Caco-2 (cell line): ENCODE measurements at regions not wholly inside any gene's neighbourhood (a gene's known extent, or its start where the extent isn't known, plus 50 kb on each side); places are given as distances from the start of the nearest gene placed in this dataset.

Source experiments
- BruUV-seq: library from RNA; stranded (reverse); fragments of 400-500 nt; replicated peaks from 2 replicates; lab custom pipeline; 2021; lab: Mats Ljungman, UMichigan
- CTCF ChIA-PET: fragments of 300-600 bp; sonication (Branson Sonifier 250); formaldehyde crosslinking; loops from one replicate; lab custom pipeline; 2022; ENCODE audit warnings: antibody characterized with exemption; lab: Charles Lee
- POLR2A ChIA-PET: fragments of 300-600 bp; sonication (Branson Sonifier 250); formaldehyde crosslinking; loops from one replicate; lab custom pipeline; 2022; ENCODE audit warnings: antibody characterized with exemption; lab: Charles Lee
- DNase-seq, 2 experiments: peaks; one replicate each; pipeline versions ENCODE4 v3.0.0 to v3.0.0-alpha.2; 2020 to 2022
- H3K27me3 ChIP-seq: replicated peaks from 2 replicates; pipeline ENCODE4 v1.6.0; 2011; ENCODE audit warnings: low read length; ENCODE audit not compliant: control insufficient read depth, insufficient read depth
- H3K36me3 ChIP-seq: 2 replicates; pipeline ENCODE4 v1.5.1; 2011; ENCODE audit warnings: low read length; ENCODE audit not compliant: control insufficient read depth, insufficient read depth
- H3K4me1 ChIP-seq: fragments of 250-450 bp; sonication (Bioruptor Pico); 2 replicates; pipeline ENCODE4 v1.5.1; 2020; ENCODE audit warnings: mild to moderate bottlenecking
- H3K4me3 ChIP-seq: 2 replicates; pipeline ENCODE4 v1.5.1; 2011; ENCODE audit warnings: low read depth, mild to moderate bottlenecking, control low read depth, low read length
- H3K9me3 ChIP-seq: fragments of 250-450 bp; sonication (Bioruptor Pico); 2 replicates; pipeline ENCODE4 v1.5.1; 2020; ENCODE audit warnings: mild to moderate bottlenecking, moderate library complexity
- H3K27ac Mint-ChIP-seq: one replicate; pipeline ENCODE4 v1.8.0; 2022; ENCODE audit warnings: mixed read lengths; ENCODE audit not compliant: unreplicated experiment
- H3K27me3 Mint-ChIP-seq: one replicate; pipeline ENCODE4 v1.8.0; 2022; ENCODE audit warnings: mixed read lengths; ENCODE audit not compliant: insufficient read depth, unreplicated experiment
- H3K36me3 Mint-ChIP-seq: one replicate; pipeline ENCODE4 v1.8.0; 2022; ENCODE audit warnings: mild to moderate bottlenecking, mixed read lengths; ENCODE audit not compliant: insufficient read depth, unreplicated experiment
- H3K4me1 Mint-ChIP-seq: one replicate; pipeline ENCODE4 v1.8.0; 2022; ENCODE audit warnings: low read depth, mixed read lengths; ENCODE audit not compliant: unreplicated experiment
- H3K4me3 Mint-ChIP-seq: one replicate; pipeline ENCODE4 v1.8.0; 2022; ENCODE audit warnings: mild to moderate bottlenecking, moderate library complexity, mixed read lengths; ENCODE audit not compliant: unreplicated experiment
- H3K9me3 Mint-ChIP-seq: one replicate; pipeline ENCODE4 v1.8.0; 2022; ENCODE audit warnings: mixed read lengths; ENCODE audit not compliant: unreplicated experiment
- CTCF ChIP-seq, 2 experiments: fragments of 200-600 bp in 1 of 2; IDR thresholded peaks; 1 replicate in 1 of 2; 2 replicates in 1 of 2; pipeline versions ENCODE4 v1.5.1 to v1.8.0; 2011 to 2022; ENCODE audit warnings: antibody characterized with exemption in 1 of 2, control low read depth in 1 of 2, inconsistent platforms in 1 of 2, low read depth in 1 of 2, low read length in 1 of 2, mild to moderate bottlenecking in 1 of 2, moderate library complexity in 1 of 2; ENCODE audit not compliant: insufficient read depth in 1 of 2, severe bottlenecking in 1 of 2, unreplicated experiment in 1 of 2
- intact Hi-C: fragments of 100-400 bp; cut with micrococcal nuclease; formaldehyde crosslinking; loops from one replicate; pipeline ENCODE4 v1.10.0; 2022; ENCODE audit not compliant: unreplicated experiment

- intact Hi-C loops: loop anchor here (10.0 kb wide), 1 partner anchor 112 kb away; no protein-coding TSS in a partner anchor
- Mint-ChIP-seq H3K4me1 (peaks cover 6% of the 10 kb centered on the region), H3K36me3 (no peaks in the 10 kb centered on the region), H3K27ac (no peak overlapping the region), H3K9me3 (no peaks in the 10 kb centered on the region), H3K4me3 (no peak overlapping the region), H3K27me3 (peaks cover 2% of the 10 kb centered on the region)
- Histone ChIP-seq H3K4me3 (no peak overlapping the region), H3K9me3 (no peaks in the 10 kb centered on the region), H3K4me1 (peaks cover 10% of the 10 kb centered on the region; the same call in 1 of the 2 replicates), H3K27me3 (no peaks in the 10 kb centered on the region), H3K36me3 (no peaks in the 10 kb centered on the region)
- BruUV-seq: no TSS peak
- ChIA-PET CTCF (no interaction called here), POLR2A (no interaction called here)
- TF ChIP-seq CTCF (IDR thresholded peaks at IDR 0.05; ENCODE audit: insufficient read depth in 1 of 2, low read depth in 1 of 2, low read length in 1 of 2, severe bottlenecking in 1 of 2, unreplicated experiment in 1 of 2): no peak
- DNase-seq: no peak
Observed at GRCh38 chr17:65407017-65407416, 154.4 kb downstream of the AXIN2 start.

- ChIA-PET POLR2A (no interaction called here), CTCF (no interaction called here)
- Histone ChIP-seq H3K4me1 (peaks cover 10% of the 10 kb centered on the region; the same call in 1 of the 2 replicates), H3K9me3 (no peaks in the 10 kb centered on the region), H3K27me3 (no peaks in the 10 kb centered on the region), H3K36me3 (no peaks in the 10 kb centered on the region), H3K4me3 (no peak overlapping the region)
- Mint-ChIP-seq H3K4me1 (peaks cover 6% of the 10 kb centered on the region), H3K36me3 (no peaks in the 10 kb centered on the region), H3K27me3 (peaks cover 2% of the 10 kb centered on the region), H3K9me3 (no peaks in the 10 kb centered on the region), H3K4me3 (no peak overlapping the region), H3K27ac (no peak overlapping the region)
- no peak for TF ChIP-seq CTCF (IDR thresholded peaks at IDR 0.05; ENCODE audit: insufficient read depth in 1 of 2, low read depth in 1 of 2, low read length in 1 of 2, severe bottlenecking in 1 of 2, unreplicated experiment in 1 of 2)
- BruUV-seq: no TSS peak
- intact Hi-C loops: loop anchor here (10.0 kb wide), 1 partner anchor 112 kb away; no protein-coding TSS in a partner anchor
- no peak for DNase-seq
Observed at GRCh38 chr17:65406552-65406951, 154.9 kb downstream of the AXIN2 start.

- Mint-ChIP-seq H3K27ac (no peak overlapping the region), H3K4me3 (no peak overlapping the region), H3K9me3 (no peaks in the 10 kb centered on the region), H3K4me1 (peaks cover 6% of the 10 kb centered on the region), H3K27me3 (peaks cover 2% of the 10 kb centered on the region), H3K36me3 (no peaks in the 10 kb centered on the region)
- no peak for TF ChIP-seq CTCF (IDR thresholded peaks at IDR 0.05; ENCODE audit: insufficient read depth in 1 of 2, low read depth in 1 of 2, low read length in 1 of 2, severe bottlenecking in 1 of 2, unreplicated experiment in 1 of 2)
- ChIA-PET CTCF (no interaction called here), POLR2A (interaction anchor here (0.7 kb wide), 1 partner anchor 1298 kb away, joined by 3 read pairs; no protein-coding TSS in a partner anchor)
- intact Hi-C loops: loop anchor here (10.0 kb wide), 1 partner anchor 111 kb away; no protein-coding TSS in a partner anchor
- Histone ChIP-seq H3K36me3 (no peaks in the 10 kb centered on the region), H3K27me3 (no peaks in the 10 kb centered on the region), H3K4me3 (no peak overlapping the region), H3K9me3 (no peaks in the 10 kb centered on the region), H3K4me1 (peaks cover 13% of the 10 kb centered on the region; the same call in 1 of the 2 replicates)
- no peak for DNase-seq
- BruUV-seq: no TSS peak
Observed at GRCh38 chr17:65405563-65405962, 155.9 kb downstream of the AXIN2 start.
